BE2C (cell line): ENCODE measurements at regions not wholly inside any gene's neighbourhood (a gene's known extent, or its start where the extent isn't known, plus 50 kb on each side); places are given as distances from the start of the nearest gene placed in this dataset.

Source experiments
- DNase-seq: peaks from one replicate; pipeline ENCODE4 v3.0.0-alpha.2; 2020
- H3K27me3 ChIP-seq: fragments of 250-450 bp; sonication (Bioruptor Pico); 2 replicates; pipeline ENCODE4 v1.5.1; 2020; ENCODE audit warnings: mild to moderate bottlenecking
- H3K36me3 ChIP-seq: fragments of 250-450 bp; sonication (Bioruptor Pico); 2 replicates; pipeline ENCODE4 v1.5.1; 2020; ENCODE audit warnings: mild to moderate bottlenecking
- H3K4me1 ChIP-seq: fragments of 250-450 bp; sonication (Bioruptor Pico); 2 replicates; pipeline ENCODE4 v1.5.1; 2020
- H3K4me3 ChIP-seq: 2 replicates; pipeline ENCODE4 v1.5.1; 2011; ENCODE audit warnings: low read depth, low read length
- H3K9me3 ChIP-seq: fragments of 250-450 bp; sonication (Bioruptor Pico); 2 replicates; pipeline ENCODE4 v1.5.1; 2020
- CTCF ChIP-seq: IDR thresholded peaks from 2 replicates; pipeline ENCODE4 v1.5.1; 2012; ENCODE audit warnings: mild to moderate bottlenecking, low read depth, low read length

GRCh38 chr9:73059247-73059646 lies 92.4 kb upstream of the ANXA1 start:
- Histone ChIP-seq H3K27me3 (no peaks in the 10 kb centered on the region), H3K4me1 (no peaks in the 10 kb centered on the region), H3K36me3 (no peaks in the 10 kb centered on the region), H3K9me3 (no peaks in the 10 kb centered on the region), H3K4me3 (no peak overlapping the region)
- no peak for TF ChIP-seq CTCF
- DNase-seq: no peak

GRCh38 chr9:73056245-73056644 lies 95.4 kb upstream of the ANXA1 start:
- H3K9me3 ChIP-seq: no peaks in the 10 kb centered on the region
- H3K27me3 ChIP-seq: no peaks in the 10 kb centered on the region
- H3K4me1 ChIP-seq: no peaks in the 10 kb centered on the region
- TF ChIP-seq CTCF: no peak
- no peak for DNase-seq
- H3K36me3 ChIP-seq: no peaks in the 10 kb centered on the region
- H3K4me3 ChIP-seq: no peak overlapping the region

GRCh38 chr9:73054091-73054490 lies 97.6 kb upstream of the ANXA1 start:
- Histone ChIP-seq H3K4me3 (no peak overlapping the region), H3K36me3 (no peaks in the 10 kb centered on the region), H3K9me3 (no peaks in the 10 kb centered on the region), H3K27me3 (no peaks in the 10 kb centered on the region), H3K4me1 (no peaks in the 10 kb centered on the region)
- DNase-seq: no peak
- TF ChIP-seq CTCF: no peak

- Histone ChIP-seq H3K27me3 (no peaks in the 10 kb centered on the region), H3K4me3 (no peak overlapping the region), H3K36me3 (no peaks in the 10 kb centered on the region), H3K9me3 (no peaks in the 10 kb centered on the region), H3K4me1 (no peaks in the 10 kb centered on the region)
- no peak for DNase-seq
- TF ChIP-seq CTCF: no peak
These were observed 98.1 kb upstream of the ANXA1 start for GRCh38 chr9:73053543-73053942.

GRCh38 chr9:73050887-73051550 lies 98.2 kb upstream of the ALDH1A1 start:
- Histone ChIP-seq H3K4me1 (no peaks in the 10 kb centered on the region), H3K9me3 (no peaks in the 10 kb centered on the region), H3K4me3 (no peak overlapping the region), H3K27me3 (no peaks in the 10 kb centered on the region), H3K36me3 (no peaks in the 10 kb centered on the region)
- DNase-seq: no peak
- TF ChIP-seq CTCF: no peak

- no peak for DNase-seq
- H3K27me3 ChIP-seq: no peaks in the 10 kb centered on the region
- no peaks in the 10 kb centered on the region for H3K9me3 ChIP-seq
- no peak overlapping the region for H3K4me3 ChIP-seq
- H3K4me1 ChIP-seq: no peaks in the 10 kb centered on the region
- H3K36me3 ChIP-seq: no peaks in the 10 kb centered on the region
- no peak for TF ChIP-seq CTCF
These were observed 97.4 kb upstream of the ALDH1A1 start for GRCh38 chr9:73050065-73050816.
